Endothelial cell (in vitro differentiated cells): ENCODE measurements at regions not wholly inside any gene's neighbourhood (a gene's known extent, or its start where the extent isn't known, plus 50 kb on each side); places are given as distances from the start of the nearest gene placed in this dataset.
"Not testable (repeated sequence)": the region's sequence is repeated elsewhere in the genome, so short reads cannot be mapped to it uniquely, and the experiment has no call there.

Source experiments
- DNase-seq: peaks from one replicate; pipeline ENCODE4 v3.0.0; 2021; ENCODE audit warnings: low spot score
- H3K27ac Mint-ChIP-seq: one replicate; pipeline ENCODE4 v1.8.0; 2021; ENCODE audit warnings: mixed read lengths, inconsistent platforms; ENCODE audit not compliant: unreplicated experiment
- H3K27me3 Mint-ChIP-seq: one replicate; pipeline ENCODE4 v1.8.0; 2021; ENCODE audit warnings: mild to moderate bottlenecking, moderate library complexity, mixed read lengths, inconsistent platforms; ENCODE audit not compliant: unreplicated experiment
- H3K36me3 Mint-ChIP-seq: one replicate; pipeline ENCODE4 v1.8.0; 2021; ENCODE audit warnings: mild to moderate bottlenecking, low read depth, mixed read lengths, inconsistent platforms; ENCODE audit not compliant: unreplicated experiment
- H3K4me1 Mint-ChIP-seq: one replicate; pipeline ENCODE4 v1.8.0; 2021; ENCODE audit warnings: mild to moderate bottlenecking, mixed read lengths, inconsistent platforms; ENCODE audit not compliant: unreplicated experiment
- H3K4me3 Mint-ChIP-seq: one replicate; pipeline ENCODE4 v1.8.0; 2021; ENCODE audit warnings: mild to moderate bottlenecking, mixed read lengths, inconsistent platforms; ENCODE audit not compliant: unreplicated experiment
- H3K9me3 Mint-ChIP-seq: one replicate; pipeline ENCODE4 v1.8.0; 2021; ENCODE audit warnings: mixed read lengths, inconsistent platforms; ENCODE audit not compliant: unreplicated experiment
- TF ChIP-seq, protein P1 (sequence below): fragments of 200-600 bp; sonication (generic); IDR thresholded peaks from one replicate; pipeline ENCODE4 v1.5.0; 2021; ENCODE audit warnings: antibody characterized with exemption; ENCODE audit not compliant: unreplicated experiment

DNA sequence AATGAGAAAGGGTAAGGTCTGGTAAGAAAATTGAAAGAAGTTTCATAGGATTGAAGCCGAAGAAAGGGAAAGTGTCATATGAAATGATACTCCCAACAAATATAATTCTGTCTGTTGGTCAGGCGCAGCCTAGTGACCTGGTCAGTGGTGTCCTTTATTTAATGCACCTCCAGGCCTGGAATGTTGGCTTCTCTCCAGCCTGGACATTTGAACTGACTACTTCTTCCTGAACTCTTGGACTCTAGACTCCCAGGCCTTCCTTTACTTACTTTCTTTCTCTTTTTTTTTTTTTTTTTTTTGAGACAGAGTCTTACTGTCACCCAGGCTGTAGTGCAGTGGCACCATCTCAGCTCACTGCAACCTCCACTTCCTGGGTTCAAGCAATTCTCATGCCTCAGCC is 1381.5 kb upstream of the WWC1 start:
- DNase-seq, result no peak
- Mint-ChIP-seq H3K4me3 (no peak overlapping the region), H3K36me3 (no peaks in the 10 kb centered on the region), H3K4me1 (no peaks in the 10 kb centered on the region), H3K27me3 (no peaks in the 10 kb centered on the region), H3K27ac (no peak overlapping the region), H3K9me3 (no peaks in the 10 kb centered on the region)
- TF ChIP-seq, protein P1, sequence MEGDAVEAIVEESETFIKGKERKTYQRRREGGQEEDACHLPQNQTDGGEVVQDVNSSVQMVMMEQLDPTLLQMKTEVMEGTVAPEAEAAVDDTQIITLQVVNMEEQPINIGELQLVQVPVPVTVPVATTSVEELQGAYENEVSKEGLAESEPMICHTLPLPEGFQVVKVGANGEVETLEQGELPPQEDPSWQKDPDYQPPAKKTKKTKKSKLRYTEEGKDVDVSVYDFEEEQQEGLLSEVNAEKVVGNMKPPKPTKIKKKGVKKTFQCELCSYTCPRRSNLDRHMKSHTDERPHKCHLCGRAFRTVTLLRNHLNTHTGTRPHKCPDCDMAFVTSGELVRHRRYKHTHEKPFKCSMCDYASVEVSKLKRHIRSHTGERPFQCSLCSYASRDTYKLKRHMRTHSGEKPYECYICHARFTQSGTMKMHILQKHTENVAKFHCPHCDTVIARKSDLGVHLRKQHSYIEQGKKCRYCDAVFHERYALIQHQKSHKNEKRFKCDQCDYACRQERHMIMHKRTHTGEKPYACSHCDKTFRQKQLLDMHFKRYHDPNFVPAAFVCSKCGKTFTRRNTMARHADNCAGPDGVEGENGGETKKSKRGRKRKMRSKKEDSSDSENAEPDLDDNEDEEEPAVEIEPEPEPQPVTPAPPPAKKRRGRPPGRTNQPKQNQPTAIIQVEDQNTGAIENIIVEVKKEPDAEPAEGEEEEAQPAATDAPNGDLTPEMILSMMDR, result no peak

DNA sequence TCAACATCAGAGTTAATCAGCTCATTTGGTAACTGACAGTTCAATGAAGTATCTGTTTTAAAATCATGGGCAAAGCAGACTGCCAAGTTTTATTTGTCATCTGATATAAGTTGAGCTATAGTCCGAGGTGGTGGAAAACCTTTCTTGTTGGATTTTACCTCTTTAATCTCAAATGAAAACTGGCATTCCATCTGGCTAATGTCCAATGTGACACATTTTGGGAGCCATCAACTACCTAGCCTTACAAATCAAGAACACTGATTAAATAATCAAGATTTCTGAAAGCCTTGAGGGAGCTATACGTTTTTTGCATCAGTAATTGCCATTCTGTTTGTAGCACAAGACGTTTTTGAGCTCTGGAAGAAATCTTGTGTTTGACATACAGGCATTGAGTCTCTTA is 1380.5 kb upstream of the WWC1 start:
- TF ChIP-seq, protein P1, result no peak
- H3K4me1 Mint-ChIP-seq, result no peaks in the 10 kb centered on the region
- H3K4me3 Mint-ChIP-seq, result no peak overlapping the region
- no peaks in the 10 kb centered on the region for H3K36me3 Mint-ChIP-seq
- no peaks in the 10 kb centered on the region for H3K9me3 Mint-ChIP-seq
- no peak overlapping the region for H3K27ac Mint-ChIP-seq
- no peaks in the 10 kb centered on the region for H3K27me3 Mint-ChIP-seq
- DNase-seq, result no peak

DNA sequence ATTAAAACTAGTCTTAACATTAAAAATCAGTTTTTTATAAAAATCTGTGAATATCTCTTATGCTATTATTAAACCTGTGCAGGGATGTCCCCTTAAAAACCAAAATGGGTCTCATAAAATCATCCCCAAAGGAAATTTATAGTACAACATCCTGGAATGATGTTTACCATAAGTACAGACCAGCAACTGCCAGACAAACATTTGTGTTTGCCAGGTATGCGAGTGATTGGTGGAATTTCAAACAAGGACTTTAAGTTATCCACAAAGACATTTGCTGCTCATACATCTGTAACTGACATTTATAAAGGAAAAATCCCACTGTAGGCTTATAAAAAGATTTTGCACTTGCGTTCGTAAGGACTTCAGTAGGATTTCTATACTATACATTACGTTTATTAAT is 1375.4 kb upstream of the WWC1 start:
- H3K4me3 Mint-ChIP-seq, result no peak overlapping the region
- no peaks in the 10 kb centered on the region for H3K36me3 Mint-ChIP-seq
- no peaks in the 10 kb centered on the region for H3K9me3 Mint-ChIP-seq
- DNase-seq, result no peak
- TF ChIP-seq, protein P1, result no peak
- no peaks in the 10 kb centered on the region for H3K27me3 Mint-ChIP-seq
- no peak overlapping the region for H3K27ac Mint-ChIP-seq
- H3K4me1 Mint-ChIP-seq, result no peaks in the 10 kb centered on the region

DNA sequence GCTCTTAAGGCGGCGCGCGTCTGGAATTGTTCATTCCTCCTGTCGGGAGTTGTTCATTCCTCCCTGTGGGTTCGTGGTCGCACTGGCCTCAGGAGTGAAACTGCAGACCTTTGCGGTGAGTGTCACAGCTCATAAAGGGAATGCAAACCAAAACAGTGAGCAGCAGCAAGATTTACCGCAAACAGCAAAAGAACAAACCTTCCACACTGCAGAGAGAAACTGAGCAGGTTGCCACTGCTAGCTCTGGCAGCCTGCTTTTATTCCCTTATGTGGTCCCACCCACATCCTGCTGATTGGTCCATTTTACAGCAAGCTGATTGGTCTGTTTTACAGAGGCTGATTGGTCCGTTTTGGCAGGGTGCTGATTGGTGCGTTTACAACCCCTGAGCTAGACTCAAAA is 1365.3 kb upstream of the WWC1 start:
- Mint-ChIP-seq H3K27ac (no peak overlapping the region), H3K4me1 (no peaks in the 10 kb centered on the region), H3K36me3 (no peaks in the 10 kb centered on the region), H3K27me3 (no peaks in the 10 kb centered on the region), H3K9me3 (no peaks in the 10 kb centered on the region), H3K4me3 (no peak overlapping the region)
- DNase-seq, result no peak
- TF ChIP-seq, protein P1, result no peak

DNA sequence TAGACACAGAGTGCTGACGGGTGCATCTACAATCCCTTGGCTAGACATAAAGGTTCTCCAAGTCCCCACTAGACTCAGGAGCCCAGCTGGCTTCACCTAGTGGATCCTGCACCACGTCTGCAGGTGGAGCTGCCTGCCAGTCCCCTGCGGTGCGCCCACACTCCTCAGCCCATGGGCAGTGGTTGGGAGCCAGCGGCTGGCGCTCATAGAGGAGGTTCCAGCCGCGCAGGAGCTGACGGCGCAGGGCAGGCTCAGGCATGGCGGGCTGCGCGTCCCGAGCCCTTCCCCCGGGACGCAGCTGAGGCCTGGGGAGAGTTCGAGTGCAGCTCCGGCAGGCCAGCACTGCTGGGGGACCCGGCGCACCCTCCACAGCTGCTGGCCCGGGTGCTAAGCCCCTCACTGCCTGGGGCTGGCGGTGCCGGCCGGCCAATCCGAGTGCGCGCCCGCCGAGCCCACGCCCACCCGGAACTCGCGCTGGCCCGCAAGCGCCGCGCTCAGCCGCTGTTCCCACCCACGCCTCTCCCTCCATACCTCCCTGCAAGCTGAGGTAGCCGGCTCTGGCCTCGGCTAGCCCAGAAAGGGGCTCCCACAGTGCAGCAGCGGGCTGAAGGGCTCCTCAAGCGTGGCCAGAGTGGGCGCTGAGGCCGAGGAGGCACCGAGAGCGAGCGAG is 1364.5 kb upstream of the WWC1 start:
- H3K36me3 Mint-ChIP-seq, H3K9me3 Mint-ChIP-seq, DNase-seq, H3K4me3 Mint-ChIP-seq, H3K27ac Mint-ChIP-seq, H3K4me1 Mint-ChIP-seq, H3K27me3 Mint-ChIP-seq: not testable (repeated sequence)
